BJ (cell line): ENCODE measurements at regions not wholly inside any gene's neighbourhood (a gene's known extent, or its start where the extent isn't known, plus 50 kb on each side); places are given as distances from the start of the nearest gene placed in this dataset.
"Not testable (repeated sequence)": the region's sequence is repeated elsewhere in the genome, so short reads cannot be mapped to it uniquely, and the experiment has no call there.

Experiments
- CTCF ChIA-PET: fragments of 350-600 bp; formaldehyde crosslinking; extraction: SDS; loops from one replicate; lab custom pipeline; 2021; ENCODE audit warnings: antibody characterized with exemption, inconsistent platforms; lab: Yijun Ruan, JAX
- POLR2A ChIA-PET: fragments of 300-600 bp; sonication (Branson Sonifier 250); formaldehyde crosslinking; extraction: SDS; loops from one replicate; lab custom pipeline; 2021; ENCODE audit warnings: antibody characterized with exemption; lab: Charles Lee
- DNase-seq: peaks from one replicate; pipeline ENCODE4 v3.0.0-alpha.2; 2011; ENCODE audit warnings: low read depth
- H3K27me3 ChIP-seq: 2 replicates; pipeline ENCODE4 v1.6.0; 2011; ENCODE audit warnings: low read length; ENCODE audit not compliant: control insufficient read depth, insufficient read depth
- H3K36me3 ChIP-seq: 2 replicates; pipeline ENCODE4 v1.5.1; 2011; ENCODE audit warnings: low read length; ENCODE audit not compliant: control insufficient read depth, insufficient read depth
- H3K4me3 ChIP-seq: 2 replicates; pipeline ENCODE4 v1.5.1; 2011; ENCODE audit warnings: low read depth, mild to moderate bottlenecking, control low read depth, low read length
- TF ChIP-seq, protein P1 (sequence below): IDR thresholded peaks from 2 replicates; pipeline ENCODE4 v1.5.1; 2011; ENCODE audit warnings: low read depth, mild to moderate bottlenecking, control low read depth, inconsistent platforms, low read length, moderate library complexity; ENCODE audit not compliant: insufficient read depth

DNA sequence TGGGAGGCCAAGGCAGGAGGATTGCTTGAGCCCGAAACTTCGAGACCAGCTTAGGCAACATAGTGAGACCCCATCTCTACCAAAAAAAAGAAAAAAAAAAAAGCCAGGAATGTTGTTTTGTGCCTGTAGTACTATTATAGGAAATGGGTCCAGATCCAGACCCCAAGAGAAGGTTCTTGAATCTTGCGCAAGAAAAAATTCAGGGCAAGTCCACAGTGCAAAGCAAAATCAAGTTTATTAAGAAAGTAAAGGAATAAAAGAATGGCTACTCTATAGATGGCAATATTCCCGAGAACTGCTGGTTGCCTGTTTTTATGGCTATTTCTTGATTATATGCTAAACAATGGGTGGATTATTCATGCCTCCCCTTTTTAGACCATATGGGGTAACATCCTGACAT is 51.2 kb upstream of the RDX start:
- H3K4me3 ChIP-seq, result no peak overlapping the region
- ChIA-PET POLR2A (interaction anchor here (0.7 kb wide), 1 partner anchor 255 kb away, joined by 8 read pairs; no protein-coding TSS in a partner anchor), CTCF (no interaction called here)

DNA sequence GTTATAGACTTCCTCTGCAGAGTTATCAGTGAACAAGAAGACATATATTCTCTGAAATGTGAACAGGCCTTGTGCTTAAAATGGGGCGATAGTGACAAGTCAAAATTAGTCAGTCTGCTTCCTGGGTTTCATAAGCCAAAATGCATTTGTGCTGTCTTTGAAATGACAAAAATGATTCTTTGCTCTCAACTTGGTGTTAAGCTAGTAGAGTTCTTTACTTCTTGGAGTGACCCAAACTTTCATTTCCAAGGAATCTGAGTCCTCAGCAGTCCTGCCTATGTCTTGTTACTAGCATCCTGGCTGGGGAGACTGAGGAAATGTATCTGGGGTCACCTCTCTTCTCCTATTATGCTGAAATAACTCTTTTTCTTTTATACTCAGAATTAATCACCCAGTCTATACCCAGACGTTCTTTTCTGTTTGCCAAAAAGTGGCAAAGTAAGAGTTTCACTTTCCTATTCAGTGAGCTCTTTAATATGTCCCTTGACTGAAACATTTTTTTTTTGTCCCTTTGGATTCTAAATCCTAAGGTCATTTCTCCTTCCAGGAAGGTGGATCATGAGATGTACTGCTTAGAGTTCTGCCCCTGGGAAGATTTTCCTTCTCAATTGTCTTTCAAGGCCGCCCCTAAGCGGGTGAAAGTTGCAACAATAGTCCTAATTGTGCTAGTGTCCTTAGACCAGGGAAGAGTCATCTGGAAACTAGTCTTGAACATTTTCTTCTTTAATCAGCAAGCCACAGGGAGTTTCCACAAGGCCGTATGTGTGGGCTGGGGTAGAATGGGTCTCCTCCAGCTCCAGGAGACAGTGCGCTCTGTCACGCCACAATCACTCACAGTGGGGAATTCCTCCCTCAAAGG is 53.0 kb upstream of the RDX start:
- TF ChIP-seq, protein P1, sequence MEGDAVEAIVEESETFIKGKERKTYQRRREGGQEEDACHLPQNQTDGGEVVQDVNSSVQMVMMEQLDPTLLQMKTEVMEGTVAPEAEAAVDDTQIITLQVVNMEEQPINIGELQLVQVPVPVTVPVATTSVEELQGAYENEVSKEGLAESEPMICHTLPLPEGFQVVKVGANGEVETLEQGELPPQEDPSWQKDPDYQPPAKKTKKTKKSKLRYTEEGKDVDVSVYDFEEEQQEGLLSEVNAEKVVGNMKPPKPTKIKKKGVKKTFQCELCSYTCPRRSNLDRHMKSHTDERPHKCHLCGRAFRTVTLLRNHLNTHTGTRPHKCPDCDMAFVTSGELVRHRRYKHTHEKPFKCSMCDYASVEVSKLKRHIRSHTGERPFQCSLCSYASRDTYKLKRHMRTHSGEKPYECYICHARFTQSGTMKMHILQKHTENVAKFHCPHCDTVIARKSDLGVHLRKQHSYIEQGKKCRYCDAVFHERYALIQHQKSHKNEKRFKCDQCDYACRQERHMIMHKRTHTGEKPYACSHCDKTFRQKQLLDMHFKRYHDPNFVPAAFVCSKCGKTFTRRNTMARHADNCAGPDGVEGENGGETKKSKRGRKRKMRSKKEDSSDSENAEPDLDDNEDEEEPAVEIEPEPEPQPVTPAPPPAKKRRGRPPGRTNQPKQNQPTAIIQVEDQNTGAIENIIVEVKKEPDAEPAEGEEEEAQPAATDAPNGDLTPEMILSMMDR, result no peak
- CTCF ChIA-PET, result interaction anchor here (0.6 to 0.8 kb wide), 2 partner anchors 150 to 404 kb away, joined by 3 read pairs; no protein-coding TSS in a partner anchor

More for the DNA sequence above, 51.2 kb upstream of the RDX start:
- Histone ChIP-seq H3K27me3 (0 out of 2 replicates have a peak, but pooled peaks cover 1% of the 10 kb centered on the region), H3K36me3 (no peaks in the 10 kb centered on the region)
- DNase-seq, result no peak
- TF ChIP-seq, protein P1, result no peak

DNA sequence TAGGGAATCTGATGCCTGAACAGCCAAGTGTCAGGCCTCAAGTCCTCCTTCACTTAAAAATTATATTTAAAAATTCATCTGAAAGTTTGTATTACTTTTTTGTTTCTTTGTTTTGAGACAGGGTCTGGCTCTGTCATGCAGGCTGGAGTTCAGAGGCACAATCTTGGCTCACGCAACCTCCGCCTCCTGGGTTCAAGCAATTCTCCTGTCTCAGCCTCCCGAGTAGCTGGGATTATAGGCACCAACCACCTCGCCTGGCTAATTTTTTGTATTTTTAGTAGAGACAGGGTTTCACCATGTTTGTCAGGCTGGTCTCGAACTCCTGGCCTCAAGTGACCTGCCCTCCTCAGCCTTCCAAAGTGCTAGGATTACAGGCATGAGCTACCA is 53.6 kb upstream of the RDX start:
- POLR2A ChIA-PET, DNase-seq, H3K36me3 ChIP-seq, H3K4me3 ChIP-seq, H3K27me3 ChIP-seq: not testable (repeated sequence)
- CTCF ChIA-PET, result interaction anchor here (0.8 kb wide), 2 partner anchors 84 to 151 kb away, joined by 3 read pairs; no protein-coding TSS in a partner anchor

More for the DNA sequence above, 53.0 kb upstream of the RDX start:
- Histone ChIP-seq H3K36me3 (no peaks in the 10 kb centered on the region), H3K4me3 (no peak overlapping the region), H3K27me3 (peaks cover 2% of the 10 kb centered on the region; the same call in 1 of the 2 replicates)
- DNase-seq, result no peak
- POLR2A ChIA-PET, result interaction anchor here (0.6 kb wide), 1 partner anchor 86 kb away, joined by 8 read pairs; no protein-coding TSS in a partner anchor

DNA sequence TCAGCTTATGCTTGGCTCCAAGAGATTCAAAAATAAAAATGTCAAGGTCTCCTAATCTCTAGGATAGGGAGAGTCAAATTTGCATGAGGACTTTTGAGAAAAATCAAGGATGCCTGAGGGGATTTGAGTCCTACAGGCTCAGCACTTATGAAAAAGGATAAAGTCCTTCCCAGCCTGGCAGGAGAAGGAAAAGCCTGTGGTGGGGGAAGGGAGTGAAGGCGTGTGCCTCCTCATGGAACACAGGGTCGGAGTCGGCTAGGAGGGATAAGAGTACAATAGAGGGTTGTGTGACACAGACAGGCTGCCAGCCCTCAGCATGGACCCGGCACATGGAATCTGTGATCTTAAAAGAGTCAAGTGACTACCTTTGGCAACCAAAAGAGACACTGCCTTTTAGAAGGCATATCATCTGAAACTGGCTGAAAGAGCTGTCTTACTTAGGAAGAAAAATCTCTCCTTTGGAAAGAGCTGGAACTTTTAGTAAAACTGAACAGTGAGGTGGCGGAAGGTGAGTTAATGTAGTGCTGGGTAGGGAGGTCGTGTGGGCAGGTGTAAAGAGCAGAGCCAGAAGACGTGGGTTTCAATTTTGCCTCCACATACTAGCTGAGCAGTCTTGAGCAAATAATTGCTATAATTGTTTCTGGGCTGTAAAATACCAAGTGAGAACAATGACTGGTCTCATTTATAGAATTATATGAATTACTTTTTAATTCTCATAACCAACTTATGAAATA is 58.8 kb upstream of the RDX start:
- no peaks in the 10 kb centered on the region for H3K36me3 ChIP-seq
- ChIA-PET CTCF (interaction anchor here (0.6 kb wide), 1 partner anchor 1633 kb away, joined by 3 read pairs; no protein-coding TSS in a partner anchor), POLR2A (no interaction called here)
- peaks cover 3% of the 10 kb centered on the region; the same call in 1 of the 2 replicates for H3K27me3 ChIP-seq
- no peak for DNase-seq
- TF ChIP-seq, protein P1, result no peak
- no peak overlapping the region for H3K4me3 ChIP-seq

DNA sequence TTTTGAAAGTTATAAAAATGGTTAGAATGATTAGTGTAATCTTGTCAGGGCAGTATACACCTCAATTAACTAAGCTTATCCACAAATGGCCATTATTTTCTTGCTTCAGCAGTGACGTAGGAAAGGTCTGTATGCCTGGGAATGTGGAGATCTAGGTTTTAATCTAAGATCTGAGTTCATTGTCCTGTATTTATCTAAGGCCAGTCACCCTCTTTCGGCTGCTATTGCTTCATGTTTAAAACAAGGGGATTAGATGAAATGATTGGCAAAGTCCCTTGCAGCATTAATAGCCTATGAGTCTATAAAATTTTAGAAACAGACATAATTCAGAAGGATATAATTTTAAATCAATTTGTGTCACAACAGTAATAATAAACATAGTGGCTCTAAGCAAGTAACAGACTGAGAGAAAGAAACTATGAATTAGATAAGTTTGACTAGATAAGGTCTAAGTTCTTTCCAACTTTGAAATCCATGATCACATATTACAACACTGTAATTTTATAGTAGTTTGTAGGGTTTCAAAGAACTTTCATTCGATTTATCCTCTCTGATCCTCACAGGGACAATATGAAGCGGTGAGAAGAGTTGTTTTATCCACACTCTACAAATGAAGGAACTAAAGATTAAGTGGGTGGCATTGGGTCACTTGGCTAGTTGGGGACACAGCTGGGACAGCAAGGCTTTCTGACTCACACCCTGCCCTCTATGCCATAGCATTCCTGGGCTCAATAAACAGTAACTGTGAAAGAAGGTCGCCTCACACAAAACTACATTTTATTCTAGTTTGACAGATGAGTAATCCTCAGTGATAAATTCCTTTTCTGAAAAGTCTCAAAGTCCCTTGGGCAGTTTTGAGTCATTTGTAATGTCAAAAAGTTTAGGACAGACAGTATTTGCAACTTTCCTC is 60.6 kb upstream of the RDX start:
- DNase-seq, result peak; percentile 6
- Histone ChIP-seq H3K4me3 (no peak overlapping the region), H3K36me3 (no peaks in the 10 kb centered on the region), H3K27me3 (peaks cover 1% of the 10 kb centered on the region; the same call in 1 of the 2 replicates)
- POLR2A ChIA-PET, result no interaction called here
- CTCF ChIA-PET, result interaction anchor here (0.7 kb wide), 1 partner anchor 155 kb away, joined by 3 read pairs; no protein-coding TSS in a partner anchor
- TF ChIP-seq, protein P1, result no peak
